ENCODE measurements at regions not wholly inside any gene's neighbourhood (a gene's known extent, or its start where the extent isn't known, plus 50 kb on each side); places are given as distances from the start of the nearest gene placed in this dataset.

DNA sequence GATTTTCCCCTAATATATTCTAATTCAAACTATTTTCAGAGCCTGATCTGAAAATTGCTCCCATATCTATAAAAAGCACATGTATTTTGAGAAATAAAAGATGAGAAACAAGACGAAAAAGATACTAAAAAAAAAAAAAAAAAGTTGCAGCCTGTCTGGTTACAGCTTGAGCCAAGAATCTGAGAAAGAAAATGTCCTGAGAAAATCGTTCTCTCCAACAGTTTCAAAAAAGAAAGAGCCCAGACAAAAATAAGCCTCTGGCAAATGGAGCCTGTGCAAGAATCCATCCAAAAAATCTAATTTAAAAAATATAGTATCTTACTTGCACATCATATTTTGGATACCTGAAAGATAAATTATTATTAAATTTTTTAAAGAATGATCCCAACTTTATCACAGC, 163.0 kb upstream of the TBL1X start:
- Histone ChIP-seq H3K18ac (ENCODE audit: low read length) (no peak overlapping the region), H3K4me3 (ENCODE audit: low read length) (no peak overlapping the region), H3K23ac (ENCODE audit: low read length) (no peak overlapping the region), H3K36me3 (ENCODE audit: control insufficient read depth, insufficient read depth, low read length) (no peaks in the 10 kb centered on the region), H3K9ac (ENCODE audit: low read length) (no peak overlapping the region), H2BK5ac (ENCODE audit: low read length) (no peak overlapping the region), H3K4me2 (ENCODE audit: low read length) (no peak overlapping the region), H3K27ac (ENCODE audit: low read depth, low read length) (no peak overlapping the region), H3K27me3 (ENCODE audit: insufficient read depth, low read length, poor library complexity) (no peaks in the 10 kb centered on the region), H3K56ac (ENCODE audit: low read length) (no peak overlapping the region), H4K5ac (ENCODE audit: low read length) (no peak overlapping the region), H3K4me1 (ENCODE audit: control insufficient read depth, low read depth, low read length) (no peaks in the 10 kb centered on the region), H2AK5ac (ENCODE audit: low read length) (no peak overlapping the region), H4K8ac (ENCODE audit: low read depth, low read length) (no peak overlapping the region), H3K79me2 (ENCODE audit: control insufficient read depth, insufficient read depth, low read length) (no peaks in the 10 kb centered on the region), H2BK15ac (replicated peaks; ENCODE audit: low read depth) (no peak overlapping the region), H3K79me1 (ENCODE audit: low read length) (no peaks in the 10 kb centered on the region), H2BK120ac (ENCODE audit: low read depth, low read length) (no peak overlapping the region), H3K4ac (ENCODE audit: low read depth, low read length) (no peak overlapping the region)
- WGBS (ENCODE audit: extremely low coverage, insufficient coverage, low lambda C conversion rate), result no CpG with 5 or more reads among the region's 2 CpGs
- no peak for DNase-seq

DNA sequence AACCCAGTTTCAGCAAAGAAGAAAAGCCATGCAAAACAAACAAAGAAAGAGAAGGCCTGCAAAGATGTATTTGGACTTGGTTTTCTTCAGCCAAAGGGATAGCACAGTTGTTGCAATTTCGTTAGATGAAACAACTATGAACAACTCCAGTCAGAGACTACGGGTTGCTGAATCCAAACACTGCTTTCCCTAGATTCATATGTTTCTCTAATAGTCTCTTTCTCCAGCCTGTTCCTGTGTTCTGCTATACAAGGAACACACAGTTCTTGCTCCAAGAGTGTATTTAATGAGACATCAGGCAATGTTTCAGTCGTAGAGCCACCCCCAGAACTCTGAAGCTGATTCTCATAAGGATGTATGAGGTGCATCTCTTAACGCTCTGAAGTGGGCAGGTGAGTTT, 162.5 kb upstream of the TBL1X start:
- H3K27ac ChIP-seq (ENCODE audit: low read depth, low read length), result no peak overlapping the region
- no peaks in the 10 kb centered on the region for H3K79me1 ChIP-seq (ENCODE audit: low read length)
- no peak overlapping the region for H2BK5ac ChIP-seq (ENCODE audit: low read length)
- H3K79me2 ChIP-seq (ENCODE audit: control insufficient read depth, insufficient read depth, low read length), result no peaks in the 10 kb centered on the region
- no peaks in the 10 kb centered on the region for H3K36me3 ChIP-seq (ENCODE audit: control insufficient read depth, insufficient read depth, low read length)
- no peak overlapping the region for H3K4me2 ChIP-seq (ENCODE audit: low read length)
- no peak overlapping the region for H2BK120ac ChIP-seq (ENCODE audit: low read depth, low read length)
- H3K4me1 ChIP-seq (ENCODE audit: control insufficient read depth, low read depth, low read length), result no peaks in the 10 kb centered on the region
- no peak overlapping the region for H2BK15ac ChIP-seq (replicated peaks; ENCODE audit: low read depth)
- no peak overlapping the region for H3K56ac ChIP-seq (ENCODE audit: low read length)
- H2AK5ac ChIP-seq (ENCODE audit: low read length), result no peak overlapping the region
- no peaks in the 10 kb centered on the region for H3K27me3 ChIP-seq (ENCODE audit: insufficient read depth, low read length, poor library complexity)
- no peak overlapping the region for H3K4ac ChIP-seq (ENCODE audit: low read depth, low read length)
- H3K9ac ChIP-seq (ENCODE audit: low read length), result no peak overlapping the region
- no peak overlapping the region for H4K5ac ChIP-seq (ENCODE audit: low read length)
- H4K8ac ChIP-seq (ENCODE audit: low read depth, low read length), result no peak overlapping the region
- no peak for DNase-seq
- H3K23ac ChIP-seq (ENCODE audit: low read length), result no peak overlapping the region
- no peak overlapping the region for H3K18ac ChIP-seq (ENCODE audit: low read length)
- WGBS (ENCODE audit: extremely low coverage, insufficient coverage, low lambda C conversion rate), result no CpG with 5 or more reads among the region's 4 CpGs
- no peak overlapping the region for H3K4me3 ChIP-seq (ENCODE audit: low read length)

DNA sequence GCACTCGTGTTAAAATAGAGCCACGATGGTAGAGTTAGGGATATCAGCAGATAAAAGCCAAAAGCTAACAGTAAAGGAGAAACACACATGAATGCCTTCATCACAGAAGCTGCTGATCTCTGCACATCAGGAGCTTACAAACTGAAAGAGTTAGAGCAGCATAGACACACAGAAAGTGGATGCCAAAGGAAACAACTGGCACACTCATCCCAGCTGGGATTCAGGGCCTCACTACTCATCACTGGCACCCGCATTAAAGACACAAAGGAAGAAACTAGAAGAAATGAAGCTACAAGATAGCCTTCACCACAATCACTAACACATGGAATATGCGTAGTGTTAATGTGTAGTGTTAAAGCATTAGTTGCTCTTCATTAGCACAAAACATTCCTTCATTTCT, 156.4 kb upstream of the TBL1X start:
- Histone ChIP-seq H3K56ac (ENCODE audit: low read length) (no peak overlapping the region), H4K8ac (ENCODE audit: low read depth, low read length) (no peak overlapping the region), H2BK120ac (ENCODE audit: low read depth, low read length) (no peak overlapping the region), H3K36me3 (ENCODE audit: control insufficient read depth, insufficient read depth, low read length) (no peaks in the 10 kb centered on the region), H3K4me3 (ENCODE audit: low read length) (no peak overlapping the region), H3K18ac (ENCODE audit: low read length) (no peak overlapping the region), H3K4me1 (ENCODE audit: control insufficient read depth, low read depth, low read length) (no peaks in the 10 kb centered on the region), H2AK5ac (ENCODE audit: low read length) (no peak overlapping the region), H3K27ac (ENCODE audit: low read depth, low read length) (no peak overlapping the region), H3K79me1 (ENCODE audit: low read length) (no peaks in the 10 kb centered on the region), H3K9ac (ENCODE audit: low read length) (no peak overlapping the region), H3K4me2 (ENCODE audit: low read length) (no peak overlapping the region), H3K27me3 (ENCODE audit: insufficient read depth, low read length, poor library complexity) (no peaks in the 10 kb centered on the region), H2BK5ac (ENCODE audit: low read length) (no peak overlapping the region), H2BK15ac (replicated peaks; ENCODE audit: low read depth) (no peak overlapping the region), H3K79me2 (ENCODE audit: control insufficient read depth, insufficient read depth, low read length) (no peaks in the 10 kb centered on the region), H4K5ac (ENCODE audit: low read length) (no peak overlapping the region), H3K4ac (ENCODE audit: low read depth, low read length) (no peak overlapping the region), H3K23ac (ENCODE audit: low read length) (no peak overlapping the region)
- DNase-seq, result no peak
- WGBS (ENCODE audit: extremely low coverage, insufficient coverage, low lambda C conversion rate), result no CpG with 5 or more reads among the region's 4 CpGs

DNA sequence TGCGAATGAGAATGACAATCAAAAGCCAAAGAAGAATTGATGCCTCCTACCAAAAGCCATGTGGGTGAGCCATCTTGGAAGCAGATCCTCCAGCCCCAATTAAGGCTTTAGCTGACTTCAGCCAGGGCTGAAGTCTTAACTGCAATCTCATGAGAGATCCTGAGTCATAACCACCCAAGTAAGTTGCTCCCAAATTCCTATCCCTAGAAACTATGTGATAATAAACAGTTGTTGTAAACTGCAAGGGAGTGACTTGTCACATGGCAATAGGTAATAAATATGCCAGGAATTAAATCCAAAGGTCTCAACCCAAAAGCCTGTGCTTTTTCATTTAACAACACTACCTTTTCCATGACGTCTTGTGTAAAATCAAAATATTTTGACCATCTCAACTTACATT, 154.2 kb upstream of the TBL1X start:
- Histone ChIP-seq H3K23ac (ENCODE audit: low read length) (no peak overlapping the region), H3K18ac (ENCODE audit: low read length) (no peak overlapping the region), H3K27me3 (ENCODE audit: insufficient read depth, low read length, poor library complexity) (no peaks in the 10 kb centered on the region), H3K4me1 (ENCODE audit: control insufficient read depth, low read depth, low read length) (no peaks in the 10 kb centered on the region), H3K36me3 (ENCODE audit: control insufficient read depth, insufficient read depth, low read length) (no peaks in the 10 kb centered on the region), H3K9ac (ENCODE audit: low read length) (no peak overlapping the region), H4K5ac (ENCODE audit: low read length) (no peak overlapping the region), H3K79me2 (ENCODE audit: control insufficient read depth, insufficient read depth, low read length) (no peaks in the 10 kb centered on the region), H3K27ac (ENCODE audit: low read depth, low read length) (no peak overlapping the region), H2BK120ac (ENCODE audit: low read depth, low read length) (no peak overlapping the region), H2BK5ac (ENCODE audit: low read length) (no peak overlapping the region), H2BK15ac (replicated peaks; ENCODE audit: low read depth) (no peak overlapping the region), H3K79me1 (ENCODE audit: low read length) (no peaks in the 10 kb centered on the region), H3K56ac (ENCODE audit: low read length) (no peak overlapping the region), H2AK5ac (ENCODE audit: low read length) (no peak overlapping the region), H3K4me2 (ENCODE audit: low read length) (no peak overlapping the region), H3K4me3 (ENCODE audit: low read length) (no peak overlapping the region), H4K8ac (ENCODE audit: low read depth, low read length) (no peak overlapping the region), H3K4ac (ENCODE audit: low read depth, low read length) (no peak overlapping the region)
- DNase-seq, result no peak
- no CpG with 5 or more reads among the region's 2 CpGs for WGBS (ENCODE audit: extremely low coverage, insufficient coverage, low lambda C conversion rate)

GRCh38 chrX:9311421-9312160, 153.3 kb upstream of the TBL1X start:
- Histone ChIP-seq H2AK5ac (ENCODE audit: low read length) (no peak overlapping the region), H3K23ac (ENCODE audit: low read length) (no peak overlapping the region), H3K4me2 (ENCODE audit: low read length) (no peak overlapping the region), H3K18ac (ENCODE audit: low read length) (no peak overlapping the region), H3K56ac (ENCODE audit: low read length) (no peak overlapping the region), H4K5ac (ENCODE audit: low read length) (no peak overlapping the region), H3K79me2 (ENCODE audit: control insufficient read depth, insufficient read depth, low read length) (no peaks in the 10 kb centered on the region), H3K4ac (ENCODE audit: low read depth, low read length) (no peak overlapping the region), H3K9ac (ENCODE audit: low read length) (no peak overlapping the region), H3K36me3 (ENCODE audit: control insufficient read depth, insufficient read depth, low read length) (no peaks in the 10 kb centered on the region), H3K27me3 (ENCODE audit: insufficient read depth, low read length, poor library complexity) (no peaks in the 10 kb centered on the region), H4K8ac (ENCODE audit: low read depth, low read length) (no peak overlapping the region), H3K4me1 (ENCODE audit: control insufficient read depth, low read depth, low read length) (no peaks in the 10 kb centered on the region), H3K27ac (ENCODE audit: low read depth, low read length) (no peak overlapping the region), H3K4me3 (ENCODE audit: low read length) (no peak overlapping the region), H2BK120ac (ENCODE audit: low read depth, low read length) (no peak overlapping the region), H3K79me1 (ENCODE audit: low read length) (no peaks in the 10 kb centered on the region), H2BK15ac (replicated peaks; ENCODE audit: low read depth) (no peak overlapping the region), H2BK5ac (ENCODE audit: low read length) (no peak overlapping the region)
- WGBS (ENCODE audit: extremely low coverage, insufficient coverage, low lambda C conversion rate), result no CpG with 5 or more reads among the region's 8 CpGs
- DNase-seq, result no peak

All from mesendoderm (in vitro differentiated cells).